ENCODE measurements at regions not wholly inside any gene's neighbourhood (a gene's known extent, or its start where the extent isn't known, plus 50 kb on each side); places are given as distances from the start of the nearest gene placed in this dataset.

DNA sequence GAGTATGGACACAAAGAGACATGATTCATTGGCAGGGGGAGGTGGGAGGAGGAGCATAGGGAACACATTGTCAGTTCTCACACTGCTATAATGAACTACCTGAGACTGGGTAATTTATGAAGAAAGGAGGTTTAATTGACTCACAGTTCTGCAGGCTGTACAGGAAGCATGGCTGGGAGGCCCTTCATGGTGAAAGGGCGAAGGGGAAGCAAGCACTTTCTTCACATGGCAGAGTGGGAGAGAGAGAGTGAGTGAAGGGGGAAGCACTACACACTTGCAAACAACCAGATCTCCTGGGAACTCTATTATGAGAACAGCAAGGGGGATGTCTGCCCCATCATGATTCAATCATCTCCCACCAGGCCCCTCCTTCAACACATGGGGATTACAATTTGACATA lies 391.8 kb downstream of the BMP4 start (continued):
- TF ChIP-seq ZNF174 (CRISPR knock-in tag; IDR thresholded peaks at IDR 0.05), result no peak
- TF ChIP-seq, protein P1, sequence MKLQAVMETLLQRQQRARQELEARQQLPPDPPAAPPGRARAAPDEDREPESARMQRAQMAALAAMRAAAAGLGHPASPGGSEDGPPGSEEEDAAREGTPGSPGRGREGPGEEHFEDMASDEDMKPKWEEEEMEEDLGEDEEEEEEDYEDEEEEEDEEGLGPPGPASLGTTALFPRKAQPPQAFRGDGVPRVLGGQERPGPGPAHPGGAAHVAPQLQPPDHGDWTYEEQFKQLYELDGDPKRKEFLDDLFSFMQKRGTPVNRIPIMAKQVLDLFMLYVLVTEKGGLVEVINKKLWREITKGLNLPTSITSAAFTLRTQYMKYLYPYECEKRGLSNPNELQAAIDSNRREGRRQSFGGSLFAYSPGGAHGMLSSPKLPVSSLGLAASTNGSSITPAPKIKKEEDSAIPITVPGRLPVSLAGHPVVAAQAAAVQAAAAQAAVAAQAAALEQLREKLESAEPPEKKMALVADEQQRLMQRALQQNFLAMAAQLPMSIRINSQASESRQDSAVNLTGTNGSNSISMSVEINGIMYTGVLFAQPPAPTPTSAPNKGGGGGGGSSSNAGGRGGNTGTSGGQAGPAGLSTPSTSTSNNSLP (IDR thresholded peaks at IDR 0.05; ENCODE audit: borderline replicate concordance, low read depth, low read length), result no peak
- TF ChIP-seq PRPF4 (IDR thresholded peaks at IDR 0.05; ENCODE audit: insufficient read depth, low read depth, low read length, poor library complexity, severe bottlenecking), result no peak
- no peak for TF ChIP-seq ILK (tag; IDR thresholded peaks at IDR 0.05; ENCODE audit: borderline replicate concordance, low read depth)

DNA sequence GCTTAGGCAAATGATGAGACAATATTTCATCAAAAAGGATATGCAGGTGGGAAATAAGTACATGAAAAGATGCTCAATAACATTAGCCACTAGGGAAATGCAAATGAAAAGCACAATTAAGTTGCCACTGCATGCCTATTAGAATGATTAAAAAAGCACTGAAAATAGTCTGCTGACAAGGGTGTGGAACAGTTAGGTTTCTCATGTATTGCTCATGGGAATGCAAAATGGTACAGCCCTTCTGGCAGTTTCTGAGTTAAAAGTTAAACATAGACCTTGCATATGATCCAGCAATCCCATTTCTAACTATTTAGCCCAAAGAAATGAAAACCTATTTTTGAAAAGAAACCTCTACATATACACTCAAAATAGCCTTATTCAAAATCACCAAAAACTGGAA lies 393.0 kb downstream of the BMP4 start:
- H3K9me3 ChIP-seq (replicated peaks; ENCODE audit: control insufficient read depth, insufficient read depth, low read depth, low read length), result no peaks in the 10 kb centered on the region
- H3K27ac ChIP-seq (ENCODE audit: extremely low read depth, low read depth, low read length), result no peak overlapping the region
- intact Hi-C loops (cut with micrococcal nuclease) (no loop called here), in situ Hi-C loops (cut with MboI) (no loop called here)
- H3K9me1 ChIP-seq (ENCODE audit: control insufficient read depth, insufficient read depth, low read length), result no peaks in the 10 kb centered on the region
- no peak for FAIRE-seq
- no peaks in the 10 kb centered on the region for H3K79me2 ChIP-seq (ENCODE audit: control insufficient read depth, insufficient read depth, low read length)
- H3K36me3 ChIP-seq (ENCODE audit: control insufficient read depth, insufficient read depth, low read length), result no peaks in the 10 kb centered on the region
- no peaks in the 10 kb centered on the region for H3K27me3 ChIP-seq (ENCODE audit: control insufficient read depth in 2 of 2, insufficient read depth in 2 of 2, low read length in 2 of 2)
- H3K4me3 ChIP-seq, result no peak overlapping the region
- ChIA-PET CTCF (ENCODE audit: low intra/inter-chr PET ratio) (no interaction called here), POLR2A (no interaction called here)
- H3K4me2 ChIP-seq (ENCODE audit: insufficient read depth, low read length), result no peak overlapping the region
- H2AFZ ChIP-seq (ENCODE audit: low read depth, low read length), result no peak overlapping the region
- no TSS peak for BruUV-seq (replicated peaks)
- ATAC-seq, result no peak
- H3K4me1 ChIP-seq (replicated peaks in 1 of 2; ENCODE audit: control insufficient read depth in 2 of 2, insufficient read depth in 2 of 2, low read length in 2 of 2), result no peaks in the 10 kb centered on the region
- no peak for DNase-seq (ENCODE audit: extremely low read depth in 1 of 4, low spot score in 3 of 4)
- H3K9ac ChIP-seq (ENCODE audit: insufficient read depth in 1 of 2, low read depth in 2 of 2, low read length in 2 of 2), result no peak overlapping the region
- H4K20me1 ChIP-seq (replicated peaks; ENCODE audit: control insufficient read depth, insufficient read depth, low read length), result no peaks in the 10 kb centered on the region
- TF ChIP-seq, protein P2, sequence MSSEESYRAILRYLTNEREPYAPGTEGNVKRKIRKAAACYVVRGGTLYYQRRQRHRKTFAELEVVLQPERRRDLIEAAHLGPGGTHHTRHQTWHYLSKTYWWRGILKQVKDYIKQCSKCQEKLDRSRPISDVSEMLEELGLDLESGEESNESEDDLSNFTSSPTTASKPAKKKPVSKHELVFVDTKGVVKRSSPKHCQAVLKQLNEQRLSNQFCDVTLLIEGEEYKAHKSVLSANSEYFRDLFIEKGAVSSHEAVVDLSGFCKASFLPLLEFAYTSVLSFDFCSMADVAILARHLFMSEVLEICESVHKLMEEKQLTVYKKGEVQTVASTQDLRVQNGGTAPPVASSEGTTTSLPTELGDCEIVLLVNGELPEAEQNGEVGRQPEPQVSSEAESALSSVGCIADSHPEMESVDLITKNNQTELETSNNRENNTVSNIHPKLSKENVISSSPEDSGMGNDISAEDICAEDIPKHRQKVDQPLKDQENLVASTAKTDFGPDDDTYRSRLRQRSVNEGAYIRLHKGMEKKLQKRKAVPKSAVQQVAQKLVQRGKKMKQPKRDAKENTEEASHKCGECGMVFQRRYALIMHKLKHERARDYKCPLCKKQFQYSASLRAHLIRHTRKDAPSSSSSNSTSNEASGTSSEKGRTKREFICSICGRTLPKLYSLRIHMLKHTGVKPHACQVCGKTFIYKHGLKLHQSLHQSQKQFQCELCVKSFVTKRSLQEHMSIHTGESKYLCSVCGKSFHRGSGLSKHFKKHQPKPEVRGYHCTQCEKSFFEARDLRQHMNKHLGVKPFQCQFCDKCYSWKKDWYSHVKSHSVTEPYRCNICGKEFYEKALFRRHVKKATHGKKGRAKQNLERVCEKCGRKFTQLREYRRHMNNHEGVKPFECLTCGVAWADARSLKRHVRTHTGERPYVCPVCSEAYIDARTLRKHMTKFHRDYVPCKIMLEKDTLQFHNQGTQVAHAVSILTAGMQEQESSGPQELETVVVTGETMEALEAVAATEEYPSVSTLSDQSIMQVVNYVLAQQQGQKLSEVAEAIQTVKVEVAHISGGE (CRISPR knock-in tag; IDR thresholded peaks at IDR 0.05), result no peak
- TF ChIP-seq ZZZ3 (IDR thresholded peaks at IDR 0.05), result no peak
- TF ChIP-seq POLR2G (IDR thresholded peaks at IDR 0.05; ENCODE audit: low read depth, low read length), result no peak
- TF ChIP-seq ETV5 (CRISPR knock-in tag; IDR thresholded peaks at IDR 0.05; ENCODE audit: low read depth), result no peak
- TF ChIP-seq ZNF324 (CRISPR knock-in tag; IDR thresholded peaks at IDR 0.05), result no peak
- TF ChIP-seq HNRNPUL1 (IDR thresholded peaks at IDR 0.05; ENCODE audit: low read length), result no peak
- TF ChIP-seq PTBP1 (IDR thresholded peaks at IDR 0.05; ENCODE audit: low read depth, low read length), result no peak
- TF ChIP-seq AFF1 (IDR thresholded peaks at IDR 0.05; ENCODE audit: low read depth in 1 of 2, partially characterized antibody in 2 of 2), result no peak
- no peak for TF ChIP-seq ZNF57 (CRISPR knock-in tag; IDR thresholded peaks at IDR 0.05)
